T follicular helper cell (primary cell): ENCODE measurements at regions not wholly inside any gene's neighbourhood (a gene's known extent, or its start where the extent isn't known, plus 50 kb on each side); places are given as distances from the start of the nearest gene placed in this dataset.

Experiments
- DNase-seq: peaks from one replicate; pipeline ENCODE4 v3.0.0-alpha.2; 2020; ENCODE audit warnings: low read depth

DNA sequence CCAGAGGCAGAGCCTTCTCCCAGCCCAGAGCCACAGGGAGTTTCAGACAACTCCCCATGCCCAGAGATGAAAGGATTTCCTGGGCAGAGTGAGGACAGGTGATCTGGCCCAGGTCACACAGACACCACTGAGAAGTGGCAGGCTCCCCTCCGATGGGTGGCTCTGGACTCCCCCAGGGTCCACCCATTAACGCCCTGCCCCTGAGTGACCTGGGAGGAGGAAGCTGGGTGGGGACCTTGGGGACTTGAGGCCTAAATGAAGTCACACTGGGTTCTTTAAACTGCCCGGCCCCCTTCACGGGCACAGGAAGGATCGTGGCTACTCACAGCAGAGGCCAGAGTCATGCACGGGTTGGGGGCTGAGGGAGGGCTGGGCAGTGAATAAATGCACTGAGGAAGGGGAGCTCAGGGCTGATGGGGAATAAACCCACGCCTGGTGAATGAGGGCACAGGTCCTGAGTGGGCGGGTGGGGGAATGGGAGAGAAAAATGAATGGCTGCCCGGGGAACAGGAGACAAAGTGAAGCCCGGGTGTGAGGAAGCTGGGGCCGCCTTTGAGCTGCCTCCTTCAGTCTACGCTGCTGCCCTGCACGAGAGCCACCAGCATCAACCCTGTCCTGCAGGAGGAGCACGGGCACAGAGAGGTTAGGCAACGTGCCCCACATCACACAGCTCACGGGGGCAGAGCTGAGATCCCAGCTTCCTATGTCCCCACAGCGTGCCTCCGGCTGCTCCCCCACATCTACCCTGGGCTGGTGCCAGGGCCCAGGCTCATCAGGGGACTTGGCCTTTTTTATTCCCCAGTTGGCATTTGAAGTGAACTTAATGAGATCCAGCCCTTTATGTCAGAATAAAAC lies 404.3 kb downstream of the MATN1 start:
- DNase-seq, result no peak

DNA sequence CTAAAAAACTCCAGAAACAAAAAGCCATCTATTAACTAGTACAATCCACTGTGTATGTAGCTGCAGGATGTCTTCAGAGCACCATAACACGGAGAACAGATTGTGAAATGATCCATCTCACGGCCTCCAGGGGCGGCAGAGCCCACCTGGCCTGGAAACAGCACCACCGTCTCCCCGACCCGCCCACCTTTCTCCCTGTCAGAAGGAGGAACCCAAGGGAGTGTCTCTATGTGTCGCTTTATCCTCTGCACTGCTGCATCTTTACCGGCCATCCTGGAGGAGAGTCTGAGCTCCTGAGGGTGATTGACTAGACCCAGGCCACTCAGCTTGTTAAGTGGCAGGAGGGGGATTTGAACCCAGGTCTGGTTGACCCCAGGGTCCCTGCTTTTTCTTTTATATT lies 405.0 kb downstream of the MATN1 start:
- DNase-seq, result no peak

DNA sequence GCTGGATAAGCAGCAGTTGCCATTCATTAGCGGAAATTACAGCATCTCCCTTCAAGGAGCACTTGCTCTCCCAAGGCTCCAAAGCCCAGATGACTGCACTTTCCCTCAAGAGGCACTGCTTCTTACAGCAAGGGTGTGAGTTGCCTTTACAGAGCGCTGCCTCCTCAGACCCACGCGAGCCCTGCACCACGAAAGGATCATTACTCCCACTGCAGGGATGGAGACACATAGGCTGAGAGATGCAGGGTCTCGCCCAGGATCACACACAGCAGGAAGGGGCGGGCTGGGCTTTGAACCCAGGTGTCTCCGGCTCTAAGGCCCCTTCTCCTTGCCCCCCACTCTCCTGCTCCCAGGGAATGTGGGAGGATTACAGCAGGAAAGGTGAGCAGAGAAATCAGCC lies 405.5 kb downstream of the MATN1 start:
- DNase-seq, result no peak

DNA sequence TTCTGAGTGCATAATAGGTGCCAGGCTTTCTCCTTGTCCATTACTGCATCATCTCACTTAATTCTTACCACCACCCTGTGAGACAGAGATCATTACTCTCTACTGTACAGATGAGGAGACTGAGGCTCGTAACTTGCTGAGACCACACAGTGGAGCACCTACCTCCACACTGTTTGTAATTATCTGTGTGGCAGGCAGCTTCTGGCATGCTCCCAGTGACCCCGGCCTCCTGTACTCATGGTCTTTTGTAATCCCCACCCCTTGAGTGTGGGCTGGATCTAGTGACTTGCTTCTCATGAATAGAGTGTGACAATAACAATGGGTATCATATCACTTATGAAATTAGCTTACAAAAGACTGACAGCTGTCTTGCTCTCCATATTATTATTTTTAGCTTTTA lies 407.3 kb downstream of the MATN1 start:
- DNase-seq, result no peak

DNA sequence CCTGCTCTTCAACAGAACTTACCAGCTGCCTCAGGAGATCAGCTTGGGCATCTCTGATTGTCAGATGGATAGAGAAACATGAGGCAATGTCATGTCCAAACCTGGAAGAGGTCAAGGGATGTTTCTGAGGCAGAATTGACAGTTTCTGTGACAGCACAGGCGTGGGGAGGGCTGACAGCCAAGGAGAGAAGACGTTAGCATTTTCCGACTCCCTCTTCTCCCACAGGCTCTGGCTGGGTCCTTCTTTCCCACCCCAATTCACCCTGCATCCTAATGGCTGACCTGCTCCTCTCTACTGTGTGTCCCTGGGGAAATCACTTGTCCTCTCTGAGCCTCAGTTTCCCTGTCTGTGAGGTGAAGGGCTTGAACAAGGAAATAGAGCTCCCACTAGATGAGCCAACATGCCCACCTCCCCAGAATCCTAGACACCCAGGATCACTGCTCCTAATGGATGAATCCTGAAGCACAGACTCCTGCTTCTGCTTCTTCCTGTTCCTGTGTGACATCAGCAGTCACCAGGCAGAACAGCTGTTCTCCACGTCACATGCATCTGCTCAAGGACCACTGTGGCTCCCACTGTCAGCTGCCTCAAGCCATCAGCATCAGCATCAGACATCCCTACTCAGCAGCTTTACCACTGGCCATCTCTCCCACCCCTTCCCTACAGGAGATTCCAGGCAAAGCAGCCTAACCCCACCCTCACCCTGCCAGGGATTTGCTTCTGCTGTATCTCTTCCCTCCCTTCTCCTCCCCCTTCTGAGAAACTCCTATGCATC lies 408.0 kb downstream of the MATN1 start:
- DNase-seq, result no peak

DNA sequence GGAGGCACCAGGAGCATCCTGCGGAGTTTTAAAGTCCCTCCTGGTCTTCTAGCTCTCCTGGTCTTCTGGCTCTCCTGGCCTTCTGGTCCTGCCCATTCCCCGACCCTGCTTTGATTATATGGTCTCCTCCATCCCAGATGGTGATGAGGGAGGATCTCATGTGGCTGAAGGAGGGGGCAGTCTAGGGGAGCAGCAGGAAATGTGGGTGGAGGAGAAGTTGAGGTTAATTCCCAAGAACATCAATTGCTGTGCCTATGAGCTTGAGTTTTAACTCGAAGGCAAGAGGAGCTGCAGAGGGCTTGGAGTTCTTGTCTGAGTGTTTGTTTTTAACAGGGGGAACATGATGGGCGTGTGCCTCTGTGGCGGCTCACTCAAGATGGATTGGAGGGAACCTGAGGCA lies 408.8 kb downstream of the MATN1 start:
- DNase-seq, result no peak

DNA sequence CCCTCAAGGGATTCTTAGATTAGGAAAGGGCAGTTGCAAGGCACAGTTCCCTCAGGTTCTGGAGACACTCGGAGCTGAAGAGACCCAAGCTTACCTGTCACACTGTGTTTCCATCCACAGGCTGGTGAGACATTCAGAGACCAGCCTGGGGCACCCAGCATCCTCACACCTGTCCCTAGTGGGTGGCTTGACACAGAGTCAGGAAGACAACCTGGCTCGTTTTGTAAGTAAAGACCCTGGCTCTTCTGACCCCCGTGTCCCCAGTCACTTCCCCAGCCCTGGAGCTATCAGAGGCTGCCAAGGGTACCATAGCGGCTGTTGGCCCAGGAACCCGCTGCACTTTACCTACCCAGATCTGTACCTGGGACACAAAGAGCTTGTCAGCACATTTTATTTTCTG lies 409.8 kb downstream of the MATN1 start:
- no peak for DNase-seq

DNA sequence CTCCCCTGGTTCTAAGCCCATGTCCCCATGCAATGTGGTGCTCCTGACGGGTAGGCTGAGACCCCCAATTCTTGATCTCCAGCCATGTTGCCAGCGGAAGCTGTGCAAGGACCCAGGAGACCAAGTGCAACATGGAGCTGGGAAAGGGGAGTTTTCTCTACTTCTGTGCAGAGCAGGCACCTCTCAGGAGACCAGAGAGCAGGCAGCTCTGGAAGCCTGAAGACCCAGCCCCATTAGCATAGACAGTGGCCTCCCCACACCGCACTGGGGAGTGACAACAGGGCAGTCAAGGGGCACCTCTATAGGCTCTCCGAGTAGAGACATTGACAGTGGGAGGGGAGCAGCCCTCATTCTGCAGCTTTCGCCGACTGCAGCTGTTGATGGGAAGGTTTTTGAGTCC lies 410.2 kb downstream of the MATN1 start:
- no peak for DNase-seq

DNA sequence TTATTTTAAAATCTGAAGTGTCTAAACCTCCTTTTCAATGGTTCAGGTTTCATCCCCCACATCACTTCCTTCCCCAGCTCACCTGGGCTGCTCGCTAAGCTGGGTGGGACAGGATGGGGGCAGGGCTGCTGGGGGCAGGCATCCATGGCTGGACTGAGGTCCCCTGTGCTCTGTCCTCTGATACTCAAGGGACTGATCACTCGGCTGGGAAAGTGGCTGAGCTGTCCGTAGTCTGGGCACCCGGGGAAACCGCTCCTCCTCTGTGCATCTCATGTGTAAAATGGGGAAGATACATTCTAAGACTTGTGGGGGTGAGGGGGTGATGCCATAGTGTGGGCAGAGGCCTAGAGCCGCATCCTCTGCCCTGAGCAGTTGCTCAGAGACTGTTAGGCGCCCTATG lies 411.2 kb downstream of the MATN1 start:
- no peak for DNase-seq

DNA sequence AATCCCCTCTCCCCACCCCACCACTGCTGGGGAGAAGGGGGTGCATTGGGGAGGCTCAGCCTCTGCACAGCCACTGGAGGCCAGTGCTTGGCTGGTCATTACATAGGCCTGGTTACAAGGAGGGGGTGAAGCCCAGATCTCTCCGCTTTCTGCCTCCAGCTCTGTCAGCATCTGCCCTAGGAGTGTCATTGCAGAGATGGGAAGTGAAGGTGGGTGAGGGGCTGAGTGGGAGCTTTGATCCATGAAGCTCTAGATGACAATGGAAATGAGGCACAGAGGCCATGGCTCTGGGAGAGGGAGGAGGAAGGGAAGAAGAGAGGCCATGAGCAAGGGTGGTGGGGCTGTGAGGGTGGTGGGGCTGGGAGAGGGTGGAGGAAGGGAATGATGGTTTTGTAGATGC lies 411.6 kb downstream of the MATN1 start:
- DNase-seq, result no peak

DNA sequence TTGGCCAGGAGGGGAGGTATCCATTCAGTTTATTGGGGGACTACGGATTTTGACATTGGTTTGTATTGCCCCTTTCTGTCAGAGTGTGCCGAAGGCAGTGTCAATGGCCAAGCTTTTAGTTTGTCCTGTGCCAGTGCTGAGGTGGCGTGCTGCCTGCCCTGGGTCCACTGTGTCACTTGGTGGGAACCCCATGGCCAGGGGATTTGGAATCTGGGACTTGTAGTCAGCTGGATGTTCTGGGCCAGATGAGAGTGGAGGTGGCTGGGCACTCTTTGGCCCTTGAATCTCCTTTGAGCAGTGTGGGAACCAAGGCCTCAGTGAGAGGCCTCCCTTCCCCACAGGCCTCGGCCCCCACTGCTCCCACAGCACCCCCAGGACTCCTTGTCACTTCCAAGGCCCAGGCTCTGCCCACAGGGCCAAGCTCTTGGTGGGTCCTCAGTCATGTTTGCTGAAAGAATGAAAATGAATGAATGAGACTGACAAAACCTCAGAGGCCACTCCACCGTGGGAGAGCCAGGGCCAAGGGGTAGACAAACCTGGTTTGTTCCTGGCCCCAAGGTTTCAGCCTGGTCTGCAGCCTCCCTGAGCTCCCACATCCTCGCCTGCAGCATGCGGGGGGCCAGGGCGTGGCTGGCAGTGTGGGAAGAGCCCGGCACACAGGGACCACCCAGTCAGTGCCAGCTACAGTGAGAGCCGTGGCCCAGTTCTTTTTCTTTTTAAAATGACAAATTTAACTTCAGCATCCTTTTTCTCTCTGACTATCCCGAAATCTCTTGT lies 412.2 kb downstream of the MATN1 start:
- DNase-seq, result no peak

DNA sequence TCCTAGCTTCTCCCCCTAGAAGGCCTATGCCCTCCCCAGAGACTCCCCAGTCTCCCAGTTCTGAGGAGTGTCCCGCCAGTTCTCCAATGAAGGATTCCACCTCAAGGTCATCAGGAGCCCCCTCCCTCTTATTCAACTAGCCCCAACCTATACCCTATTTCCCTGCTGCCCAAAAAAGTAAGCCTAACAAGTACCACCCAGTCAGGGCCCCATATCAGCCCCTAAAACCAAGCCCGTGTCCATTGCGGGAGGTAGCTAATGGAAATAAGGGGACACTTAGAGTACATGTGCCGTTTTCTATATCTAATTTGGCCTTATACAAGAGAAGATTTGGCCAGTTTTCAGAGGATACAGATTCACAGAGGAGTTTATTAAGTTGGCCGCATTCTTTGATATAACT lies 416.2 kb downstream of the MATN1 start:
- no peak for DNase-seq

DNA sequence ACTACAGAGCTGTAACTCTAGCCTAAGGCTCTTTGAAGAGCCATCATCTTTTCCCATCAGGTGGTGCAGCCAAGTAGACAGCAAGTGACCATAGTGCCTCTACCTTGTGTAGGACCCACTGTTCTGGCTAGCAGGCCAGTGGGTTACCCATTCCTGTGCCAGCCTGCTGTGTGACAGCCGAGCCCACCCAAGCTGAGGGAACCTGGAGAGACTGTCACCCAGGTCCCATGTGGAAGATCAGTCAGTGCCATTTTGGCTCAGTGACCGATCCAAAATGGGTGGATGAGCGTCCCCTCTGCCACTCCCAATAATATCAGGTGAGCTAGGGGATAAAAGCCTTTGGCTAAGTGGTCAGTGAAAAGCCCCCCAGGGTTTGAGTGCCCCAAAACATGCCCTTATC lies 417.9 kb downstream of the MATN1 start:
- DNase-seq, result no peak

DNA sequence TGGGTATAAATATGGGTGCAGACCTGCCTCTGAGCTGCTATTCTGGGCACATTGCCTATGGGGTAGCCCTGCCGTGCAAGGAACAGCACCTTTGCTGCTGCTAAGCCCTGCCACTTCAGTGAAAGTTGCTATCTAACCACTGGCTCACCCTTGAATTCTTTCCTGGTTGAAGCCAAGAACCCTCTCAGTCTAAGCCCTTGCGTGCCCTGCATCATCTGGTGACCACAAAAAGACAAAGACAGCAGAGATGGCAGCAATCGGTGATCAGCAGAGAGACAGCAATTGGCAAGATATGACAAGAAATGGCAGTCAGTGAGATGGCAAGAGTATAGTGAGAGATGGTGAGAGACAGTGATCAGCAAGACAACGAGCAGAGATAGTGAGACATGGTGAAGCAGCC lies 418.3 kb downstream of the MATN1 start:
- no peak for DNase-seq

DNA sequence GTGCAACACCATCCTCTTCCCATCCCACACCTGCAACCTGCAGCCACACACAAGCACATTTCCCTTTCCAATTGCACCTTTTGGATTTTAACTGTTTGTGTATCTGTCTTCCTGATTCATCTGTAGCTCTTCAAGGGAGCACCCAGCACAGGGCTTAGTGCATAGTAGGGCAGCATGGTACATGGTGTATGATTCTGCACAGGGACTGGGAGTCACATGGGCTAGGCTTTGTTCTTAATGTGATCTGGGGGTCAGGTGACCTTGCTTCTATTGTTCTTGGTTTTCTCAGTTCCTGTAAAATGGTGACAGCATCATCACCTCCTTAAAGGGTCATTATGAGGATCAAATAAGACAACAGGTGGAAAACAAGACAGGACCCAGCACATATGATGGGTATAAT lies 419.3 kb downstream of the MATN1 start:
- no peak for DNase-seq

DNA sequence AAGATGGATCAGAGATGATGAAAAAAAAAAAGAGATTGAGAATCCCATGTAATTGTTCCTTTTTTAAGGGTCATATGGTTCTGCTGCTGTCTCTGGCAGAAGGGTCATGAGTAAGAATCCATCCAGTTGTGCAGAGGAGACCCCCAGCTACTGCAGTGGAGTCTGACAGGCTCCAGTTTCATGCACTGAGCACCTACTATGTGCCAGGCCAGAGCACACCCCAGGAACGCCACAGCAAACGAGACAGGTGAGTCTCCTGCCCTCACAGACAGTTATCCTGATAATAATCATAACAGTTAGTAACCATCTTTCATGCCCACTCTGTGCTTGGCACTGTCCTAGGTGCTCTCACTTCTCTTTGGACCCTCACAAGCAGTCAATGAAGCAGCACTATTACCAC lies 420.0 kb downstream of the MATN1 start:
- no peak for DNase-seq

DNA sequence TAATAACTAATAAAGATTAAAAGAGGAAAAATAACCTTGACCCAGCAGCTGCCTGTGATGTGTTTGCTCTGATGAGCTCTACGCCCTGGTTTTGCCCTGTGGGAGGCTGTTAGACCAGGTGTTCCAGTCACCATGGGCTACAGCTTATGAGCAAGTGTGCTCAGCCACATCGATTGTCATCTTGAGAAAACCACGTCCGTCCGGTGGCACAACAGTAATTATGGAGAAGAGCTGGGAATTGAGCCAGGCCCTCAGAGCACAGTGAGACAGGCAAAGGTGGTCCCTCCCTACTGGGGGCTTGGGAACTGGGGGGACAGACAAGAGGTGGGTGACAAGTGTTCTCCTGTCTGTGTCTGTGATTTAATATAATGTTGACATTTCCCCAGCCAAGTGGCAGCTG lies 420.5 kb downstream of the MATN1 start:
- no peak for DNase-seq

DNA sequence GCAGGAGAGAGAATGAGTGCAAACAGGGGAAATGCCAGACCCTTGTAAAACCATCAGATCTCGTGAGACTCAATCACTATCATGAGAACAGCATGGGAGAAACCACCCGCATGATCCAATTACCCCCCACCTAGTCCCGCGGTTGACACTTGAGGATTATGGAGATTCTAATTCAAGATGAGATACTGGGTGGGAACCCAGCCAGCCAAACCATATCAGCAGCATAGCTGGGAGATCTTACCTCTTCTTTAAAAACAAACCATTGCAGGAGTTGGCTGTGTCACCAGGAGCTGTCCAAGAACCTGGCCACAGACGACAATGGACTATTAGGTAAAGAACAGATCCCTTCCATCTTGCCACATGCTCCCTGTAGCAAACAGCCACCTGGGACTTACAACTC lies 422.7 kb downstream of the MATN1 start:
- no peak for DNase-seq

DNA sequence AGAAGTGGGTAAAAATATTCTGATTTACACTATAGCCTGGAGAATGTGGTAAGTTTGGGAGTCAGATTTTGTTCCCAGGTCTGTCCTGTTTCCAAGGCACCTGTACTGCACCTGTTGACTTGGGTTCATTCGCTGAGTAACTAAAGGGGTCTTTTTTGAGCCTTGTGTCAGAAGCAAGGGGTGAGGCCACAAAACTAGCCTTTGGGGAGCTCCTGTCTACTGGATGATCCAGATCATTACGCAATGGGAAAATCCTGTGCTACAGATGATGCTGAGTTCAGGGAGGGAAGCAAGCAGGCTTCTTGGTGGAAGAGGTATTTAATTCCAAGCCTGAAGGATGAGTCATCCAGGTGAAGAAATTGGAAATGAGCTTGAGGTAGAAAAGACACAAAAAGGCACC lies 424.0 kb downstream of the MATN1 start:
- DNase-seq, result no peak

DNA sequence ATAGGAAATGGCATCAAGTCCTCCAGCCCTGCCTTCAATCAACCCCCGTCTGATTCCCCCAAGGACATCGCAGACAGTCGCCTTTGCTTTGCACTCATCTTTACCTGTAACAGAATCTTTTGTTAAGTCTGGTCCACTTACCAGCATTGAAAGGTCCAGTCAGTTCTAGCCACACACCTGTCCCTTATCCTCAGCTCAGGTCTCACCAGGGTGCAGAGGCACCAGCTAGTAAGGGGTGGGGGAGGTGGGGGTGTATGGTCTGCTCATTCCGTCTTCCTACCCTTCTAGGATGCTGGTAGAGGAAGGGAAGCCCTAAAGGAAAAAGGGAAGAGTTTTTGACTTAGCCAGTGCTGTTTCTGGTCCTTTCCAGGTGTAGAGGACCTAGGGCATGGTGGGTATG lies 427.7 kb downstream of the MATN1 start:
- DNase-seq, result no peak

DNA sequence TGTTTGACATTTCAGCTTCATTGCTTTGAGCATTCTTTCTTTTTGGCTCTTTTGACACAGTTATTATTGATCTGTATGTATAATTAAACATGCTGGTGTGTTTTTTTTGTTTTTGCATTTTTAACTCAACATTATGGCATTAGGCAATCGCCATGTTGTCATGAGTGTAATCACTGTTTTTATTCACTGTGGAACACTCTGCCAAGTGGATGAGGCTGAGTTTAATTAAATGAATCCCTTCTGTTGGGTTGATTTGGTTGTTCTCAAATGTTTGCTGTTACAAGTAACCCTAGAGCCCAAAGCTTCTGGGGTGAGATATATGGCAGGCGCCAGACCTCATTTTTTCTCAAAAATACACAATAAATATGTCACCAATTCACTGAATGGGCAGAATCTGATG lies 428.1 kb downstream of the MATN1 start:
- DNase-seq, result no peak

DNA sequence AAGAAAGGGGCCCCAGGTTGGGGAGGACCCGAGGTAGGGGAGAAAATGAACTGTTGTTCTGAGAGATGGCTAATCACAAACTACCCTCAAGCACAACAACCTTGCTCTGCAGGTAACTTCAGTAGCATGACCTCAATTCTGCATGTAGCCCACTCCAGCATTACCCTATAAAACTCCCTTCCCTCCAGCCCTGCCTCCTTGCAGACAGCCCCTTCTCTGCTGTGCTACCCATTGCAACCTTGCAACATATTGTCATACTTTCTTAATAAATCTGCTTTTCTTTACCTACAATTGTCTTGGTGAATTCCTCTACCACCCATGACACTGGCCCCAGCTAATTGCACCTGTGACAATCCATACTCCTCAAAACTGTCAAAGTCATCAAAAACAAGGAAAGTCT lies 428.9 kb downstream of the MATN1 start:
- DNase-seq, result no peak

DNA sequence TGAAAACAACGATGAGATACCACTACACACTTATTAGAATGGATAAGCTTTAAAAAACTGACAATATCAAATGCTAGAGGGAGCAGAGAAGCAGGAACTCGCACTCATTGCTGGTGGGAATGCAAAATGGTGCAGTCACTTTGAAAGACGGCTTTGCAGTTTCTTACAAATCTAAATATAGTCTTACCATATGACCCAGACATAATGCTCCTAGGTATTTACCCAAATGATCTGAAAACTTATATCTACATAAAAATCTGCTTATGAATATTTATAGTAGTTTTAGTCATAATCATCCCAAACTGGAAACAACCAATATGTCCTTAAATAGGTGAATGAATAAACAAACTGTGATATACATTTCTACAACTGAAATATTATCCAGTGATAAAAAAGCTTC lies 430.9 kb downstream of the MATN1 start:
- no peak for DNase-seq
